T-helper 1 cell treated with Interleukin-12 subunit alpha and Interleukin-12 subunit beta and Interleukin-4 antibody, amounts not matched to agents 30 ng/mL and 1 ng/mL, for 36 hours (primary cell): ENCODE measurements at regions not wholly inside any gene's neighbourhood (a gene's known extent, or its start where the extent isn't known, plus 50 kb on each side); places are given as distances from the start of the nearest gene placed in this dataset.

Experiments
- intact Hi-C: fragments of 100-400 bp; cut with micrococcal nuclease; formaldehyde crosslinking; loops from one replicate; pipeline ENCODE4 v1.15.1; 2024

- intact Hi-C loops, result no loop called here
Observed at GRCh38 chr2:146853741-146854444, 990.9 kb upstream of the ACVR2A start.

- intact Hi-C loops, result no loop called here
Observed at GRCh38 chr2:146852661-146853060, 992.2 kb upstream of the ACVR2A start.

GRCh38 chr2:146850746-146851145, 994.1 kb upstream of the ACVR2A start:
- intact Hi-C loops, result no loop called here

- intact Hi-C loops, result no loop called here
Observed at GRCh38 chr2:146847846-146848245, 997.0 kb upstream of the ACVR2A start.

- intact Hi-C loops, result no loop called here
Observed at GRCh38 chr2:146844226-146844990, 1000.4 kb upstream of the ACVR2A start.

GRCh38 chr2:146837857-146838256, 1007.0 kb upstream of the ACVR2A start:
- intact Hi-C loops, result no loop called here

GRCh38 chr2:146826388-146826787, 1018.4 kb upstream of the ACVR2A start:
- intact Hi-C loops, result no loop called here

GRCh38 chr2:146821836-146822316, 1023.0 kb upstream of the ACVR2A start:
- intact Hi-C loops, result no loop called here

GRCh38 chr2:146820672-146821071, 1024.2 kb upstream of the ACVR2A start:
- intact Hi-C loops, result no loop called here

GRCh38 chr2:146818122-146818521, 1026.7 kb upstream of the ACVR2A start:
- intact Hi-C loops, result no loop called here

GRCh38 chr2:146817613-146818012, 1027.2 kb upstream of the ACVR2A start:
- intact Hi-C loops, result no loop called here

GRCh38 chr2:146814971-146815370, 1029.9 kb upstream of the ACVR2A start:
- intact Hi-C loops, result no loop called here

- intact Hi-C loops, result no loop called here
Observed at GRCh38 chr2:146807568-146808168, 1037.2 kb upstream of the ACVR2A start.

GRCh38 chr2:146806364-146807005, 1038.3 kb upstream of the ACVR2A start:
- intact Hi-C loops, result no loop called here

- intact Hi-C loops, result no loop called here
Observed at GRCh38 chr2:146804288-146804687, 1040.5 kb upstream of the ACVR2A start.

- intact Hi-C loops, result no loop called here
Observed at GRCh38 chr2:146801886-146802285, 1042.9 kb upstream of the ACVR2A start.

- intact Hi-C loops, result no loop called here
Observed at GRCh38 chr2:146786396-146786795, 1058.4 kb upstream of the ACVR2A start.

- intact Hi-C loops, result no loop called here
Observed at GRCh38 chr2:146785101-146785500, 1059.7 kb upstream of the ACVR2A start.

GRCh38 chr2:146784602-146785001, 1060.2 kb upstream of the ACVR2A start:
- intact Hi-C loops, result no loop called here

GRCh38 chr2:146777181-146777580, 1067.6 kb upstream of the ACVR2A start:
- intact Hi-C loops, result no loop called here

GRCh38 chr2:146776596-146776995, 1068.2 kb upstream of the ACVR2A start:
- intact Hi-C loops, result no loop called here

- intact Hi-C loops, result no loop called here
Observed at GRCh38 chr2:146771531-146771930, 1073.3 kb upstream of the ACVR2A start.
